ENCODE measurements at regions not wholly inside any gene's neighbourhood (a gene's known extent, or its start where the extent isn't known, plus 50 kb on each side); places are given as distances from the start of the nearest gene placed in this dataset.
A peak's percentile ranks its signal among the peaks of the same experiment; 100 is the strongest.

- H3K9me3 ChIP-seq (ENCODE audit: low read depth, low read length) = no peaks in the 10 kb centered on the region
- no peaks in the 10 kb centered on the region for H3K4me1 ChIP-seq (ENCODE audit: insufficient read depth, low read length)
- H3K36me3 ChIP-seq (ENCODE audit: insufficient read depth, low read length) = no peaks in the 10 kb centered on the region
- no peaks in the 10 kb centered on the region for H3K27me3 ChIP-seq (ENCODE audit: insufficient read depth, low read length)
- H4K20me1 ChIP-seq (ENCODE audit: insufficient read depth, low read length) = no peaks in the 10 kb centered on the region
- H2AFZ ChIP-seq (ENCODE audit: low read length) = no peak overlapping the region
- no peak for DNase-seq (ENCODE audit: insufficient read length, low spot score, missing footprints)
- no peaks in the 10 kb centered on the region for H3K79me2 ChIP-seq (ENCODE audit: insufficient read depth, low read length)
- H3K4me3 ChIP-seq (ENCODE audit: insufficient read depth, low read length) = no peak overlapping the region
- no peak overlapping the region for H3K4me2 ChIP-seq (ENCODE audit: insufficient read depth, low read length)
- no peak for TF ChIP-seq CTCF (IDR thresholded peaks at IDR 0.05; ENCODE audit: extremely low read depth, low read depth, low read length)
- H3K27ac ChIP-seq (ENCODE audit: low read depth, low read length) = no peak overlapping the region
Measured at GRCh38 chr12:97301576-97301975, 161.0 kb upstream of the RMST start.

GRCh38 chr12:97305651-97306050 lies 157.0 kb upstream of the RMST start:
- TF ChIP-seq CTCF (IDR thresholded peaks at IDR 0.05; ENCODE audit: extremely low read depth, low read depth, low read length) = no peak
- Histone ChIP-seq H3K79me2 (ENCODE audit: insufficient read depth, low read length) (no peaks in the 10 kb centered on the region), H3K4me3 (ENCODE audit: insufficient read depth, low read length) (no peak overlapping the region), H3K27me3 (ENCODE audit: insufficient read depth, low read length) (no peaks in the 10 kb centered on the region), H3K36me3 (ENCODE audit: insufficient read depth, low read length) (no peaks in the 10 kb centered on the region), H4K20me1 (ENCODE audit: insufficient read depth, low read length) (no peaks in the 10 kb centered on the region), H3K9me3 (ENCODE audit: low read depth, low read length) (no peaks in the 10 kb centered on the region), H3K27ac (ENCODE audit: low read depth, low read length) (no peak overlapping the region), H3K4me1 (ENCODE audit: insufficient read depth, low read length) (no peaks in the 10 kb centered on the region), H3K4me2 (ENCODE audit: insufficient read depth, low read length) (no peak overlapping the region), H2AFZ (ENCODE audit: low read length) (no peak overlapping the region)
- no peak for DNase-seq (ENCODE audit: insufficient read length, low spot score, missing footprints)

GRCh38 chr12:97306147-97306546 lies 156.5 kb upstream of the RMST start:
- no peak for DNase-seq (ENCODE audit: insufficient read length, low spot score, missing footprints)
- H3K9me3 ChIP-seq (ENCODE audit: low read depth, low read length) = no peaks in the 10 kb centered on the region
- no peak overlapping the region for H3K4me3 ChIP-seq (ENCODE audit: insufficient read depth, low read length)
- H3K4me1 ChIP-seq (ENCODE audit: insufficient read depth, low read length) = no peaks in the 10 kb centered on the region
- no peaks in the 10 kb centered on the region for H3K27me3 ChIP-seq (ENCODE audit: insufficient read depth, low read length)
- H3K36me3 ChIP-seq (ENCODE audit: insufficient read depth, low read length) = no peaks in the 10 kb centered on the region
- H3K79me2 ChIP-seq (ENCODE audit: insufficient read depth, low read length) = no peaks in the 10 kb centered on the region
- no peak overlapping the region for H2AFZ ChIP-seq (ENCODE audit: low read length)
- no peaks in the 10 kb centered on the region for H4K20me1 ChIP-seq (ENCODE audit: insufficient read depth, low read length)
- TF ChIP-seq CTCF (IDR thresholded peaks at IDR 0.05; ENCODE audit: extremely low read depth, low read depth, low read length) = no peak
- no peak overlapping the region for H3K27ac ChIP-seq (ENCODE audit: low read depth, low read length)
- H3K4me2 ChIP-seq (ENCODE audit: insufficient read depth, low read length) = no peak overlapping the region

GRCh38 chr12:97308576-97309198 lies 153.9 kb upstream of the RMST start:
- no peaks in the 10 kb centered on the region for H3K9me3 ChIP-seq (ENCODE audit: low read depth, low read length)
- peak; percentile 61 for TF ChIP-seq CTCF (IDR thresholded peaks at IDR 0.05; ENCODE audit: extremely low read depth, low read depth, low read length)
- H3K36me3 ChIP-seq (ENCODE audit: insufficient read depth, low read length) = no peaks in the 10 kb centered on the region
- no peak overlapping the region for H3K4me3 ChIP-seq (ENCODE audit: insufficient read depth, low read length)
- DNase-seq (ENCODE audit: insufficient read length, low spot score, missing footprints) = peak; percentile 65
- no peaks in the 10 kb centered on the region for H3K27me3 ChIP-seq (ENCODE audit: insufficient read depth, low read length)
- no peaks in the 10 kb centered on the region for H4K20me1 ChIP-seq (ENCODE audit: insufficient read depth, low read length)
- H3K4me1 ChIP-seq (ENCODE audit: insufficient read depth, low read length) = no peaks in the 10 kb centered on the region
- H3K4me2 ChIP-seq (ENCODE audit: insufficient read depth, low read length) = no peak overlapping the region
- no peak overlapping the region for H3K27ac ChIP-seq (ENCODE audit: low read depth, low read length)
- H2AFZ ChIP-seq (ENCODE audit: low read length) = no peak overlapping the region
- no peaks in the 10 kb centered on the region for H3K79me2 ChIP-seq (ENCODE audit: insufficient read depth, low read length)

Measured in osteoblast (primary cell).